GM21723 (cell line): ENCODE measurements at regions not wholly inside any gene's neighbourhood (a gene's known extent, or its start where the extent isn't known, plus 50 kb on each side); places are given as distances from the start of the nearest gene placed in this dataset.
"Not testable (repeated sequence)": the region's sequence is repeated elsewhere in the genome, so short reads cannot be mapped to it uniquely, and the experiment has no call there.

Experiments used
- ATAC-seq: cut with Tn5 transposase; IDR thresholded peaks from one replicate; pipeline ENCODE4 v1.9.1; 2021; ENCODE audit warnings: mild to moderate bottlenecking, moderate library complexity; ENCODE audit not compliant: unreplicated experiment

DNA sequence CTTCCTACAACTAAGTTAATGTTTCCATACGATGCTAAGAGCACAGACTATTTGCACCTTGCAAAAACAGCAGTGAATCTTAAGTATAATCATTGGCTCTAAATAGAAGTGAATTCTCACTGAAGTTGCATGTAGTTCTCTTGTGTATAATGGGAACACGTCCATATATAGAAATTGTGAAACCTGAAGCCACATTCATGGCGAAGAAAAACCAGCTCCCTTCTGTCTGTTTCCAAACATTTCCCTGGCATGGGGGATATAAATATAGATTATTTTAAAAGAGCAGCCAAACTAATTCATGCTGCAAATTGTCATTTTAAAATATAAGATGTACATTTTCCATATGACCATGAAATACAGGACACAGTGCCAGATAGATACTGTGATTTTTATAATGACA, 71.1 kb downstream of the TRAM1L1 start:
- no peak for ATAC-seq

DNA sequence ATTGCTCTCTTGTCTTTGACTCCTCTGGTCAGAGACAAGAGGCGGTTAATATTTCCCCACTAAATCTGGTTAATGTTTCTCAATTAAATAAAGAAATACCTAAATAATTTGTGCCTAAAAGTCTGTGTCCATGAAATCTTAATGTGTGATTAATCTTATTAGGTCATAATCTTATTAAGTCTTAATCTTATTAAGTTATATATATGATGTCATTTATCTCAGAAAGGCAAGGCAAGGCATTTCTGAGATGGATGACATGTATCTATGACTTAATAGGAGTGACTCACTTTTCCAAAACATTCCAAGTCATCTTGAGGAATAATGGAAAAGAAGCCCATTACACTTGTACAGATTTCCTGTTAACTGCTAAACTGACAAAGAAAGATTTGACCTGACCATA, 74.7 kb downstream of the TRAM1L1 start:
- no peak for ATAC-seq

DNA sequence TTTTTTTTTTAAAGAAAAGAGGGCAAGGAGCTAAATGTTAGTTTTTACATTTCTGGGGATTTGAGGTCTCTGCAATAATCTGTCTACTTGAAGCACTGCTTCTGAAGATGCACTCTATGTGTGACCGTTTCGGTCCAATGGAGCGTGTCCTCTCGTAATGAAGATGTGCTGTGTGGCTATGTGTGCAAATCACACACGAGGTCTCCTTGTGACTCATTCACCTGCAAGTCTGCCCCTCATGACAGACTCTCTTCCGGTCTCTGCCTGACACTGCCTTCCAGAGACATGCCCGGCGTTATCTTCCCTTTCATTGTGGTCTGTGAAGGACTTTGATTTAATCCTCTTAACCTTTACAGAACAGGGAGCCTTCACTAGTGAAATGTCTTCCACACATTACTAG, 84.3 kb downstream of the TRAM1L1 start:
- ATAC-seq, result peak; percentile 54

DNA sequence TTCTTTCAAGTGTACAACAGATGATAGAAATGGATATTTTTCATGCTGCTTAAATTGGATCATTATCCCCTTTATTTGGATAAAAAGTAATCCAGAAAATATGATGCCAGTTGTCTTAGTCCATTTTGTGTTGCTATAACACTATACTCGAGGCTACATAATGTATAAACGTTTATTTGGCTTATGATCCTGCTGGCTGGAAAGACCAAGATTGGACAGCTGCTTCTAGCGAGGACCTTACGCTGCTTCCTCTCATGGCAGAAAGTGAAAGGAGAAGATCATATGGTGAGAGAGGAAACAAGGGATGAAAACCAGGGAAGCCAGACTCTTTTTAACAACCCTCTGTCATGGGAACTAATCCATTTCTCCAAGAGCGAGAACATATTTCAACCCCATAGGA, 102.7 kb downstream of the TRAM1L1 start:
- ATAC-seq, result no peak

DNA sequence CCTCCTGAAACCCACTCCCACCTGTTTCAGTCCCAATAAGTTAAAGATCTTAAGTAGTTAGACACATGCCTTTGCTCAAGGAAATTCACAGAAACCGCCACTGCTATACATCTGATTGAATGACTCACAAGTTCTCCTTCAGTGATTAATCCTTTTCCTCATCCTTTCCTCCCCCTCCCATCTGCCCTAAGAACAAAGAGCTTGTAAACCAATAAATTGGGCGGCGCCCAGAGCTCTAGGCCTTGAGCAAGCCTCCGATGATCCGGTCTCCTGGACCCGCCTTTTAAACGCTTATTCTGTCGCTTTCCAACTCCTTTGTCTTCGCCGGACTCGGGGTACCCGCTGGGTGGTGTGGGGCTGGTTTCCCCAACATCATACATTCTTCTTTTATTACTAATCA, 104.9 kb downstream of the TRAM1L1 start:
- ATAC-seq, result not testable (repeated sequence)

DNA sequence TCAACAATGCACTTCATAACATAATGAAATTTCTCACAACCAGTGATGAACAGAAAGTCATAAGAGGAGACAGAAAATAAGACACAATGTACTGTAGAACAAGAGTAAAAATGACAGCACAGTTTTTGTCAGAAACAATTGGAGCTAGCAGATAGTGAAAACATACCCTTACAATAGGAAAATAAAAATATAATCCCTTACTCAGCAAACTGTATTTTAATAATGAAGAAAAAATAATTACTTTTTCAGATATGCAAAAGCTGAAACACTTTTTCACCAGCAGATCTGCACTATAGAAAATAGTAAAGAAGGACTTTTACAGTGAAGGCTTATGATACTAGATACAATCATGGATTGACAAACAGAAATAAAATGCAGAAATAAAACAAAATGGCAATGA, 126.3 kb downstream of the TRAM1L1 start:
- no peak for ATAC-seq

DNA sequence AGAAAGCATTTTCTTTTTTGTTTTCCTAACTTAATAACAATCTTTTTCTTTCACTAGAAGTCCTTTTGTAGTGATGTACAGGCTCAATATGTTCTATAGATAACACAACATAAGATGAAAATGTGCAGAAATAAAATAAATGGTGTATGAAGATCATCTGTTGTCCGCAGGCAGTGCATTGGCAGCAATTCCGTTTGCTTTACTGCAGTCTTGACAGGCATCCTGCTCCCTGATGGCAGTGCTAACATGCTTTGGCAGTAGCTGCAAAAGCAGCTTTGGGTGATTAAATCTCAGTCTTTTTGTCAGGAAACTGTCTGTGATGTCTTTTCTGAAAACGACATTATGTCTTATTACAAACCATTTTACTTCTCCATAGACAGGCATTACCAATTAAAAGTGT, 131.4 kb downstream of the TRAM1L1 start:
- ATAC-seq, result no peak

DNA sequence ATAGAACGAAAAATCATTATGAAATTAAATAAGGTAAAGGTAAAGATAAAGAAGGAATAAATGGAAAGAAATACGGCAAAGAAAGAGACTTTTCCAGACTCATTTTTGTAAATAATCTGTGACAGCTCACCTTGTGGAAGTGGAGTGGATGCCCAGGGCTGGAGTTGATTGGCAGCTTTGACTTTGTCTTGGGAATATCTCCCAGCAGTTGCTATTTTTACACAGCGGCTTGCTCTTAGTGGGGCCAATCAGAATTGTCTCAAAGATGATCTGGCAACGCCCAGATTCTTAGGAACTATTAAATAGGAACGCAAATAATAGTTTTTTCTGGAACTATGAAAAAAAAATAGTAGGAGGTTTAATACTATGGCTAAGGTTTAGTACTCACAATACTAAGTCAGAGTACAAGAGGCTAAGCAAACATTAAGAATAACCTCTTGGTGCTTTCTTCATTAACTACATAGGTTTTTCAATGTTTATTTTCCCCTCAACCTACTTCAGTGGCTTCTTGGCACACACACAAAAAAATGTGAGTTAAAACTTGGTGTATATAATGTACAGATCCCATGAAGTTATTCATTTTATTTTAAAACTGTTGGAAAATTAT, 132.7 kb downstream of the TRAM1L1 start:
- no peak for ATAC-seq

DNA sequence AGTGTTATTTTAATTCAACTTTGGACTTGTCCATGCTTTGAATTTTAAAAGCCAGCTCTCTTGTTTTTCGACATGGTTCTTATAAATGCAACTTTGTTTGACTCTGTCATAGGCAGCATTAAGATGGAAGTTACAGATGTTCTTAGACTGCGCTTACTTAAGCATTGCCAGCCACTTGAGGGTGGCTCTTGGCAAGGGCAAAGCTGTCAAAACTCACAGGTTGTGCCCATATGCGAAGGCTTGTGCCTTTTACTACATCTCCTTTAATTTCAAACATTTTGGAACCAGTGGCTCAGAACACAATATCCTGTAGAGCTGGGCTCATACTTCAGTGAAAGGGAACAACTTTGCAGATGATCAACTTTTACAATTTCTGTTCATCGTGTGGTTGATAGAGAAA, 135.5 kb downstream of the TRAM1L1 start:
- ATAC-seq, result no peak

DNA sequence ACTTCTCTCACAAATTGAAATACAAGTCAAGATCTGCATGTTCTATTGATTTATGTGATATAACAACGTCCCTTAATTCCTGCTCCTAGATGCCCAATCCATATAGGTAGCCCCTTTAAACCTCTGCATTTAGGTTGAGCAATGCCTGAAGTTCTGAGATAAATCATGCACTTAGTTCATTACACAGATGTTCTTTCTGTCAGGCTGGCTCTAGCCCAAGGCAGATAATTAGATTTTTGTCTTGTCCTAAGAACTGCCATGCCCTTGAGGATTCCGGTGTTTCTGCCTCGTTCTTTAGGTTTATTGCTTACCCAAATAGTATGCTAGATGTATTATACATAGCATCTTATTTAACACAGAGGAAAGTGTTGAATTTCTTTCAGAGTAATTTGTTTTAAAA, 143.1 kb downstream of the TRAM1L1 start:
- ATAC-seq, result no peak

DNA sequence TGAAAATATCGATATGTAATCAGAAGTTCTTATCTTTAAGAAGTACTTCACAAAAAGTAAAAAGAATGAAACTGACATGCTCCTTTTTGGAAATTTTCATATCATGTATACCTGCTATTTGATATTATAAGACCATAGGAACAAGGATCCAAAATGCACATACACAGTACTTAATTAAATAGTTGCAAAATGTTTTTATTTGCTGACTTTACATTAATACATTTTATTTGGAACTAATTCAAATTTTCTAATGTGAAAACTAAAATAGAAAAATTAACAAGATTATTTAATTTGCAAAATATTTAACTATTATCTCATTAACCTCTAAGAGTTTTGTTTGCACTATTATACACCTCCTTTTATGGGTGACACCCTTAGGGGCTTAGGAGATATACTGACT, 155.0 kb downstream of the TRAM1L1 start:
- no peak for ATAC-seq

DNA sequence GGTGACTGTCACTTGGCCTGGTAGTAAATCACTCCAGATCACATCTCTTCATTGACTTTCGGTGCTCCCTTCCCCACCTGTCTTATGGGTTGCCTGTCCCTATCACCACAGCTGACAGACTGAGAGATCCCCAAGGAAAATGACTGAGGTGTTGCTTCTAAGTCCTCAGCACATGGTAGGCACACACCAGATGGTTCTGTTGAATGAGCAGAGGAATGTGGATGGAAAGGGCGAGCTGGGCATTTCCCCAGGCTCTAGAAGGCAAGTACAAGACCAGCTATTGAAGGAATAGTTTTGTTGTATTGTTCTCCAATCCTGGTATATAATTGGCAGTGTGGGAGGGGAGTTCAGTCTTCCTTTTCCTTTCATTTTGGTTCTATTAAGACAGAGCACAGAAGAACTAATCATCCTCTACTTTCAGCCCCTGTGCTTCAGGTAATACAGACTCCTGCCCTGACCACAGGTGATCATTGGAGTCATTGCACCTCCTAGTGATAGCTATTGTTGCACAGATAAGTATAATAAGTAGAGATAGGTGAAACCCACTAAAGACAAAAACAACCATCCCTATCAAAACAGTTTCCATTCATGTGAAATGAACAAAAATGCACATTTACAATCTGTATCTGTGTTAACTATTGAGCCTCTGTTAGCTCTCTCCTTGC, 158.6 kb downstream of the TRAM1L1 start:
- no peak for ATAC-seq

DNA sequence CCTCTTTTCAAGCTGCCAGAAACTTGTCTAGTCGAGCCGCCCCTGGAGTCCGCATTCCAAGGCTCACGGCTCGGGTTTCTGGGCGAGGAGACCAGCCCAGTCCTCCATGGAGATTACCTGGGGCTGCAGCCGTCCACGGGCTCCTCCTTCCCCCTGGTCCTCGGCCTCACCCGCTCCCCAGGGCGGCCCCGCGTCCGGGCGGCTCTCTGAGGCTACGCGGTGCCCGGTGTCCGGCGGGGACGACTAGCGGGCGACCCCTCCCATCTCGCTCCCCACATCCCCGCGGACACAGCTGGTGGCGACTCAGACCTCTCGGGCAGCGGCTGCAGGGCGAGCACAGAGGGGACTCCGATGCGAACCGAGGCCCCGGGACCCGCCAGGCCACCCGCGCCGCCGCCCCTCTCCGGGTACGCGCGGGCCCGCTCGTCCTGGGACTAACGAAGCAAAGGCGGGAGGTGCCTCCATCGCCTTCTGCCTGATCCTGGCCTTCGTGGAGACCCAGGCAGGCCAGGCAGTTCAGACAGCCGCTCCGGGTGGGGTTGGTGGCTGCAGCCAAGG, 159.4 kb downstream of the TRAM1L1 start:
- no peak for ATAC-seq

DNA sequence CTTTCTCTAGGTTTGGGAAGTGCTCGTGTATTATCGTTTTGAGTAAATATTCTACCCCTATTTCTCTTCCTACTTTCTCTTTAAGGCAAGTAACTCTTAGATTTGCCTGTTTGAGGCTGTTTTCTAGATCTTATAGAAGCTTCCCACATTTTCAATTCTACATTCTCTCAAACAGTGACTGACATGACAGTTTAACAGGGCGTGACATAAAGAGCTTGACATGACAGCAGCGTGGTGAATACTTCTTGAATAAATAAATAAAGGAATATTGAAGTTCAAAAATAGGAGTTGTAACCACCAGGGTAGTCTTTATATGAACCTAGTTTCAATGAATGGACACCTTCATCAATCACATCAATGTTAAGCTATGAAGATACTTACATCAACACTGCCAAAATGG, 162.0 kb downstream of the TRAM1L1 start:
- no peak for ATAC-seq

DNA sequence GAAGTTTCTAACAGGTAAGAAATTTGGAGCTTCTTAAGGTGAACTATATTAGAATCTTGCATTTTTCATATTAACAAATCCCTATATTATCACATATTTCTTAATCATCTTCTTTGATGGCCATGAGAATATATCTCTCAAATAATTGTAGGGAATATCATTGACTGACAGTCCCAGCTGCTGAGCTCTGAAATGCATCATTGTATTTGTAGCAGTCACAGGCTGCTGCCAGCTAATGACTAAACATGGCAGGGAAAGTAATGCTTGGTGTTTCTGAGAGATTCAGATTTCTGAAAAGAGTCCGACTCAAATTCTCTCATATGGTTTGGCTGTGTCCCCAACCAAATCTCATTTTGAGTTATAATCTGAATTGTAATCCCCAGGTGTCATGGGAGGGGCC, 171.9 kb downstream of the TRAM1L1 start:
- no peak for ATAC-seq

DNA sequence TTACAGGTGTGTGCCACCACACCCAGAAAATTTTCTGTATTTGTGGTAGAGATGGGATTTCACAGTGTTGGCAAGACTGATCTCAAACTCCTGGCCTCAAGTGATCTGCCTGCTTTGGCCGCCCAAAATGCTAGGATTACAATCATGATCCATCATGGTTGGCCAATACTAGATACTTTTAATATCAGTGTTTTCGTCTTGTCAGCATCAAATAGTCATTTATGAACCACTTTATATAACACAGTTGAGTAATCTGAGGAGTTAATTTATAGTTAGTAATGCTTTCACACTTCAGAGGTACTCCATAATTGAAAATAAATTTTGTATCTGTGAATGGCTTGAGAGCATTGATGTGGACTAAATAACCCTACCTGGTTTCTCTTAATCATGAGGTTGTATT, 178.6 kb downstream of the TRAM1L1 start:
- ATAC-seq, result no peak

DNA sequence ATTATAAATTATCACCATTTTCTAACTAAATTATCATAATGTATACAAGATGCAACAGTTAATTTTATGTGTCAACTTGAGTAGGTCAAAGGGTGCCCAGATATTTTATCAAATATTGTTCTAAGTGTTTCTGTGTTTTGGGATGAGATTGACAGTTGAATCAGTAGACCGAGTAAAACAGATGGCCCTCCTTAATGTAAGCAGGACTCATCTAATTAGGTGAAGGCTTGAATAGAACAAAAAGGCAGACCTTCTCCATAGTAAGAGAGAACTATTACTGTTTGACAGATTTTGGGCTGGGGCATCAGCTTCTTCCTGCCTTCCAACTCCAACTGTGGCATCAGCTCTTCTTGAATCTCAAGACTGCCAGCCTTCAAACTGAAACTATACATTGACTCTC, 185.8 kb downstream of the TRAM1L1 start:
- ATAC-seq, result no peak

DNA sequence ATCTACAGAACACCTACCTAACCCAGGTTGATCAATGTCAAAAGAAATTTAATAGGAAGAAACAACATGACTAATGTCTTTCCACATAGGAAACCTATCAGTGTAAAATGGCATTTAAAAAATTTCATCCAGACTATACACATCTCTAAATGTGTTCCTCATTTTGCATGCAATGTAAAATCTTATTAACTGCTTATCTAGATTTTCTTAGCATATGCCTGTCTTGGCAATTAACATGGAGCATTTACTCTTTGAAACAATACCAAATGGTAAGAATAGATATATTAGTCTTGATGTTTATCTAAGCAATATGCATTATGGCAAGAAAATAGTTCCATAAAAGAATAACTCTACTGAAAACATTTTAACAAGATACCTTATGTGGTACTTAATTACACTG, 199.8 kb downstream of the TRAM1L1 start:
- no peak for ATAC-seq

DNA sequence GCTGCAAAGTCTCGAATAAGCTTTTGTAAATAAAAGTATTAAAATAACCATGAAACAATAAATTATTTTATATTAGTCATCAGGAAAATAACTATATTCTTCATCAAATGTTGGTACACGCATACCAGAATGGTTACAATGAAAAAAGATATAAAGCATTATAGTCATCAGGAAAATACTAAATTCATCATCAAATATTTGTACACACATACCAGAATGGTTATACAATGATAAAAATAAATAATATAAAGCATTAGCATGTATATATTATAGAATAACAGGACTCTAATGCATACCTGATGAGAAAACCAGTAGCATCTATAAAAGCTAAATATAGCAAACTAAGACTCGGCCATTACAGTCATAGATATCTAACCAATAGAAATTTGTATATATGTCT, 202.9 kb downstream of the TRAM1L1 start:
- no peak for ATAC-seq

DNA sequence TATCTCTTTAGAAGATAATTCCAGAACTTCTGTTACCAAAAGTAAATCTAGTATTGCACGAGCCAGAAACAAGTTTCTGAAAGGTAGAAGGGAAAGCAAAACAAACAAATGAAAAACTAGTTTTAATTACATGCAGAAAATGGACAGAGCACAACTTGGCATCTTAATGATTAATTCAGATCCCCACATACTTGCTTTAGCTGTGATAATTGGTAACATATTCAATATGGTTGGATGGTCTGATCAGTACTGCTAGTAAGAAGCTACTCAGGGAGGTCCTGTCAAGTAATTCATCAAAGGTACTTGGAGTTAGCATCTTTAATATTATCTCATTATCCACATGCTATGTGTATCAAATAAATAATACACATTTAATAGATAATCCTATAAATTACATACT, 204.3 kb downstream of the TRAM1L1 start:
- ATAC-seq, result no peak

DNA sequence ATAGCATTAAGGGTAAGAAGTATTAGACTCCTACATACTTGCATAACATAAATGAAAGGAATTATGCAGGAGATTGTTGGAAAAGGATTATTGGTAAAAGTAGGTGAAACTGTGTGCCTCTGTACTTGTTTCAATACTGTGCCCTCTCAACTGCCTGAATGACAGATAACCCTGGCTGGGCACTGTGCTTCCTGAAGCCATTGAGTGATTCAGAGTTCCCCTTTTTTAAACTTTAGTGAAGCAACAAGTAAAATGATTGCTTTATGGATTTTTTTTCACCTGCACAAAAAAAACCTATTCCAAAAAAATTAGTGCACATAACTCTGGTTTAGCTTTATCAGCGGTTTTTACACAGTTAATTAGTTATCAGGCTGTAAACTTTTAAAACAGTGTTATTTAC, 204.8 kb downstream of the TRAM1L1 start:
- no peak for ATAC-seq

DNA sequence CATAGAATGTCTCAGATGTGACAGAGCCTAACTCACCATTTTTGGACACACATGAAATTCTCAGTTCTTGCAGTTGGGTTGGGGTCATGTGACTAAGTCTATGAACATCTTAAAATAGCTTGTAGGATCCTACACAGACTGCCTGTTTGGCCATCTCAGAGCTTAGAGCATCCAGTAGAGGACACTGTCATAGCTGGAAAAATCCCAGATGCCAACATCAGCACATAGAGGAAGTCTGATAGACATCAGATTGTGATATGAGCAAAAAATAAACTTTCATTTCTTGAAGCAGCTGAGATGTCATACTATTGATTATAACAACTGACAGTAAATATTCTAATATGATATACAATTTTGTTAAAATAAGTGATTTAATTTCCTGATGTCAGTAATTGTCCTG, 207.1 kb downstream of the TRAM1L1 start:
- ATAC-seq, result no peak

DNA sequence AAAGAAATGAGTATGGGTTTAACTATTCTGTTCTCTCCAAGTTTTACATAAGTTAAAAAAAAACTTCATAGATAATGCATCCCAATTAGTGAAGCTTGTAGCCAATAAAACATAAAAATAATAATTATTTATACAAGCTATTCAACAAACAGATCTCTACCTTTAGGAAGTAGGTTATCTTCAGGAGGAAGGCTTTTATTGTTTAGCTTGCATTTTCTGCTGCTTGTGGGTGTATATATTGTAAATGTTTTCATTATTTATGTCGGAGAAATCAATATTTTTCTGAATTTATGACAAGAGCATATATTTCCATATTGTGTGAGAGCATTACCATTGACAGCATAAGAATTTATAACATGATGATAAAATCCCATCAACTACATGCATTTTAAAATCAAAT, 208.3 kb downstream of the TRAM1L1 start:
- no peak for ATAC-seq
